Activated naive CD4-positive, alpha-beta T cell treated with anti-CD3 and anti-CD28 coated beads for 36 hours (primary cell): ENCODE measurements at regions not wholly inside any gene's neighbourhood (a gene's known extent, or its start where the extent isn't known, plus 50 kb on each side); places are given as distances from the start of the nearest gene placed in this dataset.
"Not testable (repeated sequence)": the region's sequence is repeated elsewhere in the genome, so short reads cannot be mapped to it uniquely, and the experiment has no call there.

Experiments
- CTCF ChIA-PET: fragments of 350-600 bp; sonication (Branson Sonifier 250); formaldehyde crosslinking; loops from one replicate; lab custom pipeline; 2021; ENCODE audit warnings: antibody characterized with exemption; lab: Charles Lee
- DNase-seq: peaks from one replicate; pipeline ENCODE4 v3.0.0-alpha.2; 2020
- H3K27ac Mint-ChIP-seq: one replicate; pipeline ENCODE4 v1.8.0; 2021; ENCODE audit warnings: mild to moderate bottlenecking, mixed read lengths
- H3K27me3 Mint-ChIP-seq: one replicate; pipeline ENCODE4 v1.8.0; 2021; ENCODE audit warnings: low read depth, mixed read lengths
- H3K36me3 Mint-ChIP-seq: one replicate; pipeline ENCODE4 v1.8.0; 2021; ENCODE audit warnings: low read depth, mixed read lengths
- H3K4me1 Mint-ChIP-seq: one replicate; pipeline ENCODE4 v1.8.0; 2021; ENCODE audit warnings: low read depth, mixed read lengths
- H3K4me3 Mint-ChIP-seq: one replicate; pipeline ENCODE4 v1.8.0; 2021; ENCODE audit warnings: mild to moderate bottlenecking, moderate library complexity, mixed read lengths
- H3K9me3 Mint-ChIP-seq: one replicate; pipeline ENCODE4 v1.8.0; 2021; ENCODE audit warnings: mixed read lengths
- intact Hi-C: fragments of 100-400 bp; cut with micrococcal nuclease; formaldehyde crosslinking; loops from one replicate; pipeline ENCODE4 v1.15.1; 2023

DNA sequence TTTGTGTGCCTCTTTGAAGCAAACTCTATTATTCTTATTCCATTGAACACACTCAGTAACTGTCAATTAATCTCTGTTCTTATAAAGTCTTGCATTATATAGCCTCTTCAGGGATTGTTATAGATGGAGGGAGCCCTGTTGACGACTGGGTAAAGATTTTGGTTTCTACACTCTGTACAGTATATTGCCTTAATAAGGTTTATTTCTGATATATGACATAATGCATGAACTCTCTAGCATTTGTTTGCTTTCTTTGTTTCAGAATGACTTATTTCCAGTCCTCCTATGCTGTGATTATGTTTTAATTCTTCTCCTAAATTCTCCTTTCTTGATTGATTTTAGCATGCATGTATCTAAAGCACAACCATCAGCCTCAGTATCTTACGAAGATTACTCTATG lies 494.9 kb downstream of the DIPK2A start:
- H3K27ac Mint-ChIP-seq, result no peak overlapping the region
- DNase-seq, result no peak
- no peak overlapping the region for H3K4me3 Mint-ChIP-seq
- H3K9me3 Mint-ChIP-seq, result no peaks in the 10 kb centered on the region
- intact Hi-C loops, result no loop called here
- no peaks in the 10 kb centered on the region for H3K27me3 Mint-ChIP-seq
- H3K4me1 Mint-ChIP-seq, result no peaks in the 10 kb centered on the region
- CTCF ChIA-PET, result no interaction called here
- no peaks in the 10 kb centered on the region for H3K36me3 Mint-ChIP-seq

- no peak for DNase-seq
- no peaks in the 10 kb centered on the region for H3K36me3 Mint-ChIP-seq
- H3K27ac Mint-ChIP-seq, result no peak overlapping the region
- H3K9me3 Mint-ChIP-seq, result no peaks in the 10 kb centered on the region
- no peak overlapping the region for H3K4me3 Mint-ChIP-seq
- intact Hi-C loops, result no loop called here
- no peaks in the 10 kb centered on the region for H3K4me1 Mint-ChIP-seq
- no peaks in the 10 kb centered on the region for H3K27me3 Mint-ChIP-seq
- CTCF ChIA-PET, result no interaction called here
Measured at GRCh38 chr3:144470666-144471065, 499.0 kb downstream of the DIPK2A start.

DNA sequence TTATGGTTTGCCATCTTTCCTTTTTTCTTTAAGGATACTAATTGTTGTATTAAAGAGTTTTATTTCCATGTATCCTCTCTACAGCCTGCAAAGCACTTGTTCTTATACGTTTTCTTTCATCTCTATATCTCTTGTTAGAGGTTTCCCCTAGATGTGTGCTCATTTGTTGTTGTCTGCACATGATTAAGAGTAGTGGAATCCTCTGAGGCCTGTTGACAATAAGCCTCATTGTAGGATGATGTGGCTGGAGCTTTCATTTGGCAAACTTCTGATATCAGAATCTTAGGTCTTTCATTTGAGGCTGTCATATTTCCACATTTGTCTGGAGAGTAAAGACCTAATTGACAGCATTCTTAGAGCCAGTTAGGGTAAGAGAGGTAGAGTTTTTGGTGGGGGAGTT lies 506.0 kb downstream of the DIPK2A start:
- Mint-ChIP-seq H3K9me3 (no peaks in the 10 kb centered on the region), H3K4me3 (no peak overlapping the region), H3K4me1 (no peaks in the 10 kb centered on the region), H3K27me3 (no peaks in the 10 kb centered on the region), H3K36me3 (no peaks in the 10 kb centered on the region), H3K27ac (no peak overlapping the region)
- intact Hi-C loops, result no loop called here
- CTCF ChIA-PET, result no interaction called here
- no peak for DNase-seq

GRCh38 chr3:144480416-144480919 lies 508.8 kb downstream of the DIPK2A start:
- H3K9me3 Mint-ChIP-seq, result no peaks in the 10 kb centered on the region
- CTCF ChIA-PET, result no interaction called here
- no peaks in the 10 kb centered on the region for H3K4me1 Mint-ChIP-seq
- H3K36me3 Mint-ChIP-seq, result no peaks in the 10 kb centered on the region
- H3K27ac Mint-ChIP-seq, result no peak overlapping the region
- no peaks in the 10 kb centered on the region for H3K27me3 Mint-ChIP-seq
- no peak overlapping the region for H3K4me3 Mint-ChIP-seq
- no peak for DNase-seq
- intact Hi-C loops, result no loop called here

DNA sequence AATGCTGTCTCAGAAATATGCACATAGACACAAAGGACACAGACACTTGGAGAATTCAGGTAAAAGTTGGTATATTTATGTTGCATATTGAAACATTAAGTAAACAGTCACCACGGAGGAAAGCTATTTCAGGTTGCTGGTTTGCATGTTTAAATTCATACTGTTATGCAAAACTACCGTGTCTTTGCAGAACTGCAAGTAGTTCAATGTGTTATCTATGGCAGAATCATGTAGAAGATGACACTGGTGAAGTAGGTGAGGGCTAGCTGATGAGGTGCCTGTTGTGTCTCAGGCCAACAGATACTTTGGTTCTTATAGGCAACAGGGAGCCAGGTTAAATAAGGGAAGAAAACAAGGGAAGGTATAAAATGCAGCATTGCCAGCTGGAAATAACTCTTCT lies 511.3 kb downstream of the DIPK2A start:
- no peak for DNase-seq
- CTCF ChIA-PET, result no interaction called here
- H3K9me3 Mint-ChIP-seq, result no peaks in the 10 kb centered on the region
- H3K4me1 Mint-ChIP-seq, result no peaks in the 10 kb centered on the region
- no peaks in the 10 kb centered on the region for H3K27me3 Mint-ChIP-seq
- H3K36me3 Mint-ChIP-seq, result no peaks in the 10 kb centered on the region
- no peak overlapping the region for H3K4me3 Mint-ChIP-seq
- intact Hi-C loops, result no loop called here
- H3K27ac Mint-ChIP-seq, result no peak overlapping the region

GRCh38 chr3:144487011-144487410 lies 515.4 kb downstream of the DIPK2A start:
- Mint-ChIP-seq H3K4me3 (no peak overlapping the region), H3K36me3 (no peaks in the 10 kb centered on the region), H3K27me3 (no peaks in the 10 kb centered on the region), H3K27ac (no peak overlapping the region), H3K9me3 (no peaks in the 10 kb centered on the region), H3K4me1 (no peaks in the 10 kb centered on the region)
- CTCF ChIA-PET, result no interaction called here
- no peak for DNase-seq
- intact Hi-C loops, result no loop called here

DNA sequence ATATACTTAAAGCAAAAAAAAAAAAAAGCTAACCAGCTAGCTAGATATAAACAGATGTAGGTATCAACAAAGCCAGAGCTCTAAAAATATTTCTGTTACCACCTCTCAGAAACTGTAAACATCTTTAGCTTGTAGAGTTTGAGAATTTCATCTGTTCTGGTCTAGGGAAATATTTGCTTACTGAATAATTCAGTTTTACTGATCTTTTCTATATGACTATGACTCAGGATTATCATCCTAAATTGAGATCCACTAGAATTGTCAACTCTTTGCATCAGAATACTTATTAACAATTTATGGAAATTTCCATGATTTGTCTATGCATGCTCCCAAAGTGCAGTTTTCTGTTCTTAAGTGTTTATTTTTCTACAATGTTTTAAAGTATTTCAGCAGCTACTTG lies 517.3 kb downstream of the DIPK2A start:
- Mint-ChIP-seq H3K36me3 (no peaks in the 10 kb centered on the region), H3K9me3 (no peaks in the 10 kb centered on the region), H3K4me1 (no peaks in the 10 kb centered on the region), H3K27ac (no peak overlapping the region), H3K27me3 (no peaks in the 10 kb centered on the region), H3K4me3 (no peak overlapping the region)
- CTCF ChIA-PET, result no interaction called here
- no peak for DNase-seq
- intact Hi-C loops, result no loop called here

DNA sequence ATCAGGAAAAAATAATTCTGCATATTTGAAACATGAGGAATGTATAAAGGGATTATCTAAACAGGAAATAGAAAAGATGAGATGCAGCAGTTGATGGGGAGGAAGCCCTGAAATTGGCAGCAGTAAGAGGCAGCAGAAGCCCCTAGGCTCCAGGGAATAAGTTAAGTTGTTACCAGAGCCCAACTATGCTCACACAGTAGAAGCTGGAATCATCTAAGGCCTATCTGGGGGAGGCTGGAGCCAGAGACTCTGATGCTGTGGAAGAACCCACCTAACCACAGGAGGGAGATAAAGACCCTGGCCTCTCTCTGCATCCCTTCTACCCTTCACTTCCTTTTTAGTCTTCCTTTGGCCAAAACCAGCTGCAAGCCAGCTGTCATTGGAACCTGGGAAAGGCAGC lies 519.7 kb downstream of the DIPK2A start:
- CTCF ChIA-PET, result no interaction called here
- no peaks in the 10 kb centered on the region for H3K36me3 Mint-ChIP-seq

GRCh38 chr3:144494651-144495050 lies 523.0 kb downstream of the DIPK2A start:
- H3K9me3 Mint-ChIP-seq, CTCF ChIA-PET, H3K27me3 Mint-ChIP-seq, H3K4me1 Mint-ChIP-seq, intact Hi-C loops, H3K36me3 Mint-ChIP-seq, DNase-seq, H3K4me3 Mint-ChIP-seq, H3K27ac Mint-ChIP-seq: not testable (repeated sequence)

More for the DNA sequence above, 519.7 kb downstream of the DIPK2A start:
- no peaks in the 10 kb centered on the region for H3K27me3 Mint-ChIP-seq
- intact Hi-C loops, result no loop called here
- no peak overlapping the region for H3K27ac Mint-ChIP-seq
- no peak for DNase-seq
- no peak overlapping the region for H3K4me3 Mint-ChIP-seq
- no peaks in the 10 kb centered on the region for H3K4me1 Mint-ChIP-seq
- no peaks in the 10 kb centered on the region for H3K9me3 Mint-ChIP-seq

GRCh38 chr3:144496141-144496835 lies 524.7 kb downstream of the DIPK2A start:
- peaks cover under 1% of the 10 kb centered on the region for H3K27me3 Mint-ChIP-seq
- intact Hi-C loops, result no loop called here
- H3K9me3 Mint-ChIP-seq, result no peaks in the 10 kb centered on the region
- no peaks in the 10 kb centered on the region for H3K36me3 Mint-ChIP-seq
- no peaks in the 10 kb centered on the region for H3K4me1 Mint-ChIP-seq
- DNase-seq, result no peak
- CTCF ChIA-PET, result interaction anchor here (0.6 kb wide), 1 partner anchor 141 kb away, joined by 4 read pairs; no protein-coding TSS in a partner anchor
- H3K27ac Mint-ChIP-seq, result no peak overlapping the region
- H3K4me3 Mint-ChIP-seq, result no peak overlapping the region

DNA sequence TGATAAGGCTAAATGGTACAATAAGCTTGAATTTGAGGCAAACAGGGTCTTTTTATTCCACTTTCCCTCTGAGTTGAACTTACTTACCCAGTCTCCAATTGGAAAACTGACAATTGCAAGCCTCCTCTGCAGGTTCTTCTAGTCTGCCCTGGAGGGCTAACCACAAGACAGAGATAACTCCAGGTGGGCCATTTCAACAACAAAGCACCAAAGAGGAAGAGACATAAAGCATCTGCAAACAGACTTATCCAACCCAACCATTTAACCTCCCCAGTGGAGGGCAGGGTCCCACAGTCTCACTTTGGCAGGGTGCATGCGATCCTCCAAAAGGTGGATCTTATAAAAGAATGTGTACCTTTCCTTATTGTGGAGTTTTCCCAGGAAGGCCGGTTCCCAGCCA lies 525.8 kb downstream of the DIPK2A start:
- CTCF ChIA-PET, result no interaction called here
- Mint-ChIP-seq H3K27me3 (peaks cover 2% of the 10 kb centered on the region), H3K27ac (no peak overlapping the region), H3K4me3 (no peak overlapping the region), H3K9me3 (no peaks in the 10 kb centered on the region), H3K4me1 (no peaks in the 10 kb centered on the region), H3K36me3 (no peaks in the 10 kb centered on the region)
- intact Hi-C loops, result no loop called here
- DNase-seq, result no peak

DNA sequence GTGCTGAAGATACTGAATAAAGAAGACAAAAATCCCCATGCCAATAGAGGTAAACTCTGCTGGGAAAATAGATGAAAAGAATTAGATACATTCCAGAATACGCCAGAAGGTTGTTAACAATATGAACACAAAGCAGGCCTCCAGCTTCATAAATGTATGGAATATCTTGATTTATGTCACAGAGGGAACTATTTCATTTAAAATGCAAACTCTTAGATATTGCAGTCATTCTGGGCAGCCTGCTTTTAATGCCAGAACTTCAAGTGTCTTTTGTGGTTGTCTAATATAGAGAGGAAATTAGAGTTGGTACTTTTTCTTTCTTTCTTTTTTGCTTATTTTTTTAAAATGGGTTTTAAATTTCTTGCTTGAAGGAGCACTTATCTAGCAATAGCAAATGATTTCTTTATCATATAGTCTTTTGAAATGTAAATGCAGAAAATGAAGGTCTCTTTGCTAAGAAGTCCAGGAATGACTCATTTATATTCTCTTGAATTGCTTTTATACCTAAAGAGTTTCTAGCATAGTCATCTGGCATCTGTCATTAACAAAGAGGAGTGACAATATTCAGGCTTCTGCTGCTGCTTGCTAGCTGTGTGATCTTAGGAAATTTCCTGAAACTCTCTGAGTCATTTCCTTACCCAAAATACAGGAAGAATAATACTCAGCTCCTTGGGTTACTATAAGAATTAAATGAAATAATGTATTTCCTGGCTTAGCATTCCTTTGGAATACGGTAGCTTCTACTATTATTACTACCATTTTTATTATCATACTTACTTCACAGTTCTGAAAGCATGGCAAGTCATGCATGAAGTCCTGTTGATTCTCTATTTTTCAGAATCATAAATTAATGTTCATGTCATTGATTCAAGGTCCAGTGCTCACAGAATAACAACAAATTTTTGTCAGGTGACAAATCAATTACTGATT lies 527.6 kb downstream of the DIPK2A start:
- H3K4me1 Mint-ChIP-seq, result no peaks in the 10 kb centered on the region
- no peaks in the 10 kb centered on the region for H3K36me3 Mint-ChIP-seq
- peaks cover 2% of the 10 kb centered on the region for H3K27me3 Mint-ChIP-seq
- no peak for DNase-seq
- CTCF ChIA-PET, result no interaction called here
- no peak overlapping the region for H3K27ac Mint-ChIP-seq
- H3K4me3 Mint-ChIP-seq, result no peak overlapping the region
- intact Hi-C loops, result no loop called here
- H3K9me3 Mint-ChIP-seq, result no peaks in the 10 kb centered on the region
